Stomach (tissue), 4 donors: ENCODE measurements at regions not wholly inside any gene's neighbourhood (a gene's known extent, or its start where the extent isn't known, plus 50 kb on each side); places are given as distances from the start of the nearest gene placed in this dataset.

Experiments
- EP300 ChIP-seq: sonication (generic); formaldehyde crosslinking; IDR thresholded peaks from one replicate; pipeline ENCODE4 v1.6.1; 2017; ENCODE audit warnings: antibody characterized with exemption
- POLR2A ChIP-seq, 4 donors: fragments of 450-650 bp; IDR thresholded peaks; one replicate each; pipeline ENCODE4 v1.6.1; 2016; ENCODE audit warnings: antibody characterized with exemption in 4 of 4, control low read depth in 2 of 4, mild to moderate bottlenecking in 1 of 4, moderate library complexity in 1 of 4
- POLR2AphosphoS5 ChIP-seq, 3 donors: sonication (generic); formaldehyde crosslinking; IDR thresholded peaks; one replicate each; pipeline ENCODE4 v1.6.1; 2016; ENCODE audit warnings: antibody characterized with exemption in 3 of 3
- TF ChIP-seq, protein P1 (sequence below), 7 experiments: fragments of 450-650 bp in 4 of 7; fragments of 200-600 bp in 3 of 7; sonication (generic) in 3 of 7; IDR thresholded peaks; one replicate each; pipeline ENCODE4 v1.5.1; 2016 to 2019; ENCODE audit warnings: antibody characterized with exemption in 7 of 7, control low read depth in 2 of 7, mild to moderate bottlenecking in 1 of 7

DNA sequence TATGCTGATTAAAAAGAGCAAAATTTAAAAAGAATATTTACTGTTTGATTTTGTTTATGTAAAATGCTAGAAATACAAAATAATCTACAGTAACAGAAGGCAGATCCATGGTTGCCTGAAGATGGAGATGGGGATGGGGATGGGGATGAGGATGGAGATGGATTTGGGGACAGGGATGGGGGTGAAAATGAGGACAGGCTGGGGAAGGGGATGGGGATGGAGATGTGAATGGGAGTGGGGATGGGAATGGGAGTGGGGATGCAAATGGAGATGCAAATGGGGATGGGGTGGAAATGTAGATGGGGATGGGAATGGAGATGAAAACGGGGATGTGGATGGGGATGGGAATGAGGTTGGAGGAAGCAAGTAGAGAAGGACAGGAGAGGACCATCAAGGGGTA is 252.2 kb downstream of the PLPP3 start:
- TF ChIP-seq, protein P1, sequence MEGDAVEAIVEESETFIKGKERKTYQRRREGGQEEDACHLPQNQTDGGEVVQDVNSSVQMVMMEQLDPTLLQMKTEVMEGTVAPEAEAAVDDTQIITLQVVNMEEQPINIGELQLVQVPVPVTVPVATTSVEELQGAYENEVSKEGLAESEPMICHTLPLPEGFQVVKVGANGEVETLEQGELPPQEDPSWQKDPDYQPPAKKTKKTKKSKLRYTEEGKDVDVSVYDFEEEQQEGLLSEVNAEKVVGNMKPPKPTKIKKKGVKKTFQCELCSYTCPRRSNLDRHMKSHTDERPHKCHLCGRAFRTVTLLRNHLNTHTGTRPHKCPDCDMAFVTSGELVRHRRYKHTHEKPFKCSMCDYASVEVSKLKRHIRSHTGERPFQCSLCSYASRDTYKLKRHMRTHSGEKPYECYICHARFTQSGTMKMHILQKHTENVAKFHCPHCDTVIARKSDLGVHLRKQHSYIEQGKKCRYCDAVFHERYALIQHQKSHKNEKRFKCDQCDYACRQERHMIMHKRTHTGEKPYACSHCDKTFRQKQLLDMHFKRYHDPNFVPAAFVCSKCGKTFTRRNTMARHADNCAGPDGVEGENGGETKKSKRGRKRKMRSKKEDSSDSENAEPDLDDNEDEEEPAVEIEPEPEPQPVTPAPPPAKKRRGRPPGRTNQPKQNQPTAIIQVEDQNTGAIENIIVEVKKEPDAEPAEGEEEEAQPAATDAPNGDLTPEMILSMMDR (IDR thresholded peaks at IDR 0.05) = no peak
- TF ChIP-seq POLR2A (IDR thresholded peaks at IDR 0.05) = no peak
- no peak for TF ChIP-seq POLR2AphosphoS5 (IDR thresholded peaks at IDR 0.05)
- TF ChIP-seq EP300 = no peak
